SU-DHL-6 (cell line): ENCODE measurements at regions not wholly inside any gene's neighbourhood (a gene's known extent, or its start where the extent isn't known, plus 50 kb on each side); places are given as distances from the start of the nearest gene placed in this dataset.

Experiments
- EZH2phosphoT487 ChIP-seq: fragments of 200-600 bp; sonication (generic), shearing (Covaris generic); conservative IDR thresholded peaks from 2 replicates; pipeline ENCODE4 v1.6.1; 2018; ENCODE audit warnings: mild to moderate bottlenecking, antibody characterized with exemption, low read length, moderate library complexity, mixed read lengths
- TF ChIP-seq, protein P1 (sequence below): fragments of 200-600 bp; sonication (generic); IDR thresholded peaks from one replicate; pipeline ENCODE4 v1.5.1; 2017; ENCODE audit warnings: antibody characterized with exemption, mild to moderate bottlenecking, low read length, moderate library complexity; ENCODE audit not compliant: insufficient read depth, poor library complexity, severe bottlenecking

- TF ChIP-seq, protein P1, sequence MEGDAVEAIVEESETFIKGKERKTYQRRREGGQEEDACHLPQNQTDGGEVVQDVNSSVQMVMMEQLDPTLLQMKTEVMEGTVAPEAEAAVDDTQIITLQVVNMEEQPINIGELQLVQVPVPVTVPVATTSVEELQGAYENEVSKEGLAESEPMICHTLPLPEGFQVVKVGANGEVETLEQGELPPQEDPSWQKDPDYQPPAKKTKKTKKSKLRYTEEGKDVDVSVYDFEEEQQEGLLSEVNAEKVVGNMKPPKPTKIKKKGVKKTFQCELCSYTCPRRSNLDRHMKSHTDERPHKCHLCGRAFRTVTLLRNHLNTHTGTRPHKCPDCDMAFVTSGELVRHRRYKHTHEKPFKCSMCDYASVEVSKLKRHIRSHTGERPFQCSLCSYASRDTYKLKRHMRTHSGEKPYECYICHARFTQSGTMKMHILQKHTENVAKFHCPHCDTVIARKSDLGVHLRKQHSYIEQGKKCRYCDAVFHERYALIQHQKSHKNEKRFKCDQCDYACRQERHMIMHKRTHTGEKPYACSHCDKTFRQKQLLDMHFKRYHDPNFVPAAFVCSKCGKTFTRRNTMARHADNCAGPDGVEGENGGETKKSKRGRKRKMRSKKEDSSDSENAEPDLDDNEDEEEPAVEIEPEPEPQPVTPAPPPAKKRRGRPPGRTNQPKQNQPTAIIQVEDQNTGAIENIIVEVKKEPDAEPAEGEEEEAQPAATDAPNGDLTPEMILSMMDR = no peak
- no peak for TF ChIP-seq EZH2phosphoT487
These were observed 983.4 kb downstream of the EFNB2 start for GRCh38 chr13:105552078-105552477.
